WTC11 (cell line): ENCODE measurements at regions not wholly inside any gene's neighbourhood (a gene's known extent, or its start where the extent isn't known, plus 50 kb on each side); places are given as distances from the start of the nearest gene placed in this dataset.
A peak's percentile ranks its signal among the peaks of the same experiment; 100 is the strongest.

ENCODE experiments used
- ATAC-seq: fragments of 200-7000 bp; cut with Tn5 transposase; 2 replicates; pipeline ENCODE4 v1.10.0; 2021; ENCODE audit warnings: mild to moderate bottlenecking, moderate library complexity
- CTCF ChIA-PET: fragments of 300-600 bp; sonication (Branson Sonifier 250); formaldehyde crosslinking; loops from one replicate; lab custom pipeline; 2021; ENCODE audit warnings: antibody characterized with exemption; lab: Charles Lee
- POLR2A ChIA-PET: fragments of 350-600 bp; sonication (Branson Sonifier 250); formaldehyde crosslinking; loops from one replicate; lab custom pipeline; 2021; ENCODE audit warnings: antibody characterized with exemption; lab: Charles Lee
- DNase-seq: peaks from one replicate; pipeline ENCODE4 v3.0.0; 2021; ENCODE audit warnings: low spot score
- H3K27ac Mint-ChIP-seq: 2 replicates; pipeline ENCODE4 v1.8.0; 2021; ENCODE audit warnings: mixed read lengths
- H3K27me3 Mint-ChIP-seq: 2 replicates; pipeline ENCODE4 v1.8.0; 2021; ENCODE audit warnings: low read depth, mild to moderate bottlenecking, moderate library complexity, mixed read lengths
- H3K36me3 Mint-ChIP-seq: 2 replicates; pipeline ENCODE4 v1.8.0; 2021; ENCODE audit warnings: mixed read lengths
- H3K4me1 Mint-ChIP-seq: 2 replicates; pipeline ENCODE4 v1.8.0; 2022; ENCODE audit warnings: mixed read lengths
- H3K4me3 Mint-ChIP-seq: 2 replicates; pipeline ENCODE4 v1.8.0; 2021; ENCODE audit warnings: mild to moderate bottlenecking, moderate library complexity, mixed read lengths
- H3K9me3 Mint-ChIP-seq: 2 replicates; pipeline ENCODE4 v1.8.0; 2021; ENCODE audit warnings: mixed read lengths
- ATF1 ChIP-seq: sonication (generic); formaldehyde crosslinking; IDR thresholded peaks from 2 replicates; pipeline ENCODE4 v1.8.1; 2023; ENCODE audit warnings: mild to moderate bottlenecking, moderate library complexity, missing genetic modification reagents
- ATF6 ChIP-seq: sonication (generic); formaldehyde crosslinking; IDR thresholded peaks from 2 replicates; pipeline ENCODE4 v1.8.1; 2023; ENCODE audit warnings: mild to moderate bottlenecking, missing genetic modification reagents
- CREB1 ChIP-seq: sonication (generic); formaldehyde crosslinking; IDR thresholded peaks from 2 replicates; pipeline ENCODE4 v1.8.0; 2023; ENCODE audit warnings: mild to moderate bottlenecking, missing genetic modification reagents
- ESRRA ChIP-seq: sonication (generic); formaldehyde crosslinking; IDR thresholded peaks from 2 replicates; pipeline ENCODE4 v1.8.1; 2022; ENCODE audit warnings: mild to moderate bottlenecking, missing genetic modification reagents, borderline replicate concordance
- JUN ChIP-seq: sonication (generic); formaldehyde crosslinking; IDR thresholded peaks from 2 replicates; pipeline ENCODE4 v1.8.0; 2023; ENCODE audit warnings: mild to moderate bottlenecking, missing genetic modification reagents
- KAT7 ChIP-seq: sonication (generic); formaldehyde crosslinking; IDR thresholded peaks from 2 replicates; pipeline ENCODE4 v1.8.1; 2023; ENCODE audit warnings: missing genetic modification reagents, mild to moderate bottlenecking, borderline replicate concordance
- MAX ChIP-seq: sonication (generic); formaldehyde crosslinking; IDR thresholded peaks from 2 replicates; pipeline ENCODE4 v1.8.0; 2022; ENCODE audit warnings: mild to moderate bottlenecking, missing genetic modification reagents
- MXD4 ChIP-seq: fragments of 250-450 bp; sonication (Bioruptor Pico); IDR thresholded peaks from 2 replicates; pipeline ENCODE4 v1.8.0; 2021; ENCODE audit warnings: mild to moderate bottlenecking, moderate library complexity, borderline replicate concordance
- NFE2L1 ChIP-seq: sonication (generic); formaldehyde crosslinking; IDR thresholded peaks from 2 replicates; pipeline ENCODE4 v1.8.1; 2023; ENCODE audit warnings: missing genetic modification reagents
- RORB ChIP-seq: fragments of 250-450 bp; sonication (Bioruptor Pico); IDR thresholded peaks from 2 replicates; pipeline ENCODE4 v1.9.0; 2021; ENCODE audit warnings: mild to moderate bottlenecking
- SMAD4 ChIP-seq: sonication (generic); formaldehyde crosslinking; IDR thresholded peaks from 2 replicates; pipeline ENCODE4 v1.8.0; 2022; ENCODE audit warnings: mild to moderate bottlenecking, missing genetic modification reagents
- TEAD1 ChIP-seq: sonication (generic); formaldehyde crosslinking; IDR thresholded peaks from 2 replicates; pipeline ENCODE4 v1.8.0; 2022; ENCODE audit warnings: mild to moderate bottlenecking, missing genetic modification reagents
- USF1 ChIP-seq: sonication (generic); formaldehyde crosslinking; IDR thresholded peaks from 2 replicates; pipeline ENCODE4 v1.8.0; 2022; ENCODE audit warnings: mild to moderate bottlenecking, missing genetic modification reagents
- ZNF396 ChIP-seq: fragments of 250-450 bp; sonication (Bioruptor Pico); IDR thresholded peaks from 2 replicates; pipeline ENCODE4 v1.8.0; 2021; ENCODE audit warnings: mild to moderate bottlenecking, moderate library complexity, borderline replicate concordance
- ZNF425 ChIP-seq: fragments of 250-450 bp; sonication (Bioruptor Pico); conservative IDR thresholded peaks from 2 replicates; pipeline ENCODE4 v1.9.0; 2021; ENCODE audit warnings: mild to moderate bottlenecking
- ZNF532 ChIP-seq: fragments of 250-450 bp; sonication (Bioruptor Pico); IDR thresholded peaks from 2 replicates; pipeline ENCODE4 v1.9.0; 2021; ENCODE audit warnings: mild to moderate bottlenecking, borderline replicate concordance
- TF ChIP-seq, protein P1 (sequence below): sonication (generic); formaldehyde crosslinking; IDR thresholded peaks from 2 replicates; pipeline ENCODE4 v1.8.1; 2022; ENCODE audit warnings: mild to moderate bottlenecking, missing genetic modification reagents, moderate library complexity, borderline replicate concordance
- TF ChIP-seq, protein P2 (sequence below): sonication (generic); formaldehyde crosslinking; conservative IDR thresholded peaks from 2 replicates; pipeline ENCODE4 v1.8.1; 2022; ENCODE audit warnings: mild to moderate bottlenecking, missing genetic modification reagents

- Mint-ChIP-seq H3K4me1 (peaks cover 27% of the 10 kb centered on the region), H3K4me3 (no peak overlapping the region), H3K9me3 (peaks cover 7% of the 10 kb centered on the region; the same call in 1 of the 2 replicates), H3K27ac (no peak overlapping the region), H3K36me3 (no peaks in the 10 kb centered on the region), H3K27me3 (no peaks in the 10 kb centered on the region)
- ATAC-seq (no peak), DNase-seq (no peak)
- no peak for TF ChIP-seq KAT7 (CRISPR knock-in tag)
- TF ChIP-seq ZNF396: no peak
- no peak for TF ChIP-seq NFE2L1 (CRISPR knock-in tag)
- TF ChIP-seq, protein P1, sequence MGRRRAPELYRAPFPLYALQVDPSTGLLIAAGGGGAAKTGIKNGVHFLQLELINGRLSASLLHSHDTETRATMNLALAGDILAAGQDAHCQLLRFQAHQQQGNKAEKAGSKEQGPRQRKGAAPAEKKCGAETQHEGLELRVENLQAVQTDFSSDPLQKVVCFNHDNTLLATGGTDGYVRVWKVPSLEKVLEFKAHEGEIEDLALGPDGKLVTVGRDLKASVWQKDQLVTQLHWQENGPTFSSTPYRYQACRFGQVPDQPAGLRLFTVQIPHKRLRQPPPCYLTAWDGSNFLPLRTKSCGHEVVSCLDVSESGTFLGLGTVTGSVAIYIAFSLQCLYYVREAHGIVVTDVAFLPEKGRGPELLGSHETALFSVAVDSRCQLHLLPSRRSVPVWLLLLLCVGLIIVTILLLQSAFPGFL (CRISPR knock-in tag): no peak
- TF ChIP-seq ATF6 (CRISPR knock-in tag): no peak
- TF ChIP-seq, protein P2, sequence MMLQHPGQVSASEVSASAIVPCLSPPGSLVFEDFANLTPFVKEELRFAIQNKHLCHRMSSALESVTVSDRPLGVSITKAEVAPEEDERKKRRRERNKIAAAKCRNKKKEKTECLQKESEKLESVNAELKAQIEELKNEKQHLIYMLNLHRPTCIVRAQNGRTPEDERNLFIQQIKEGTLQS (CRISPR knock-in tag): no peak
- TF ChIP-seq CREB1: no peak
- no peak for TF ChIP-seq SMAD4 (CRISPR knock-in tag)
- no peak for TF ChIP-seq MXD4 (CRISPR knock-in tag)
- TF ChIP-seq RORB (CRISPR knock-in tag): no peak
- no peak for TF ChIP-seq ATF1 (CRISPR knock-in tag)
- TF ChIP-seq JUN (CRISPR knock-in tag): no peak
- TF ChIP-seq, all 79 proteins: peak for 0
- ChIA-PET CTCF (no interaction called here), POLR2A (no interaction called here)
Observed at GRCh38 chr16:64585367-64585766, 536.5 kb downstream of the CDH11 start.

DNA sequence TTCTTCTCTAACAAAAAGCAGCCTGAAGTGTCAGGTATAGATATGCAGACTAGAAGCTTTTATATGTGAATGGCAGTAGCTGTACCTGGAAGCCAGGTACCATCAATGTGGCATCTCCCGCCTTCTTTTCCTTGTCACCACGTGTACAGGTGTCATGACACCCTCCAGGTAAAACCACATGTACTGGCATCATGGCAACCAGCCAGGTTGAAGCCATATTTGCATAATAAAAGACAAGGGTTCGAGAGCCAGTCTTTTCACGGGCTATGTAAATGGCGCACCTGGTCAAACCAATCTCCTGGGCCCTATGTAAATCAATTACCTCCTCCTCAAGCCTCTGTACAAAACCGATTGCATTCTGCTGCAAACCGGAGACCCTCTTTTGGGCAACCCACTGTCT, 541.3 kb downstream of the CDH11 start:
- Mint-ChIP-seq H3K4me1 (peaks cover 26% of the 10 kb centered on the region), H3K27ac (no peak overlapping the region), H3K4me3 (no peak overlapping the region), H3K27me3 (no peaks in the 10 kb centered on the region), H3K36me3 (no peaks in the 10 kb centered on the region), H3K9me3 (peaks cover 6% of the 10 kb centered on the region; the same call in 1 of the 2 replicates)
- ATAC-seq (peak; percentile 89), DNase-seq (peak; percentile 43)
- ChIA-PET CTCF (no interaction called here), POLR2A (no interaction called here)
- peak; percentile 73; the same call in 1 of the 2 replicates for TF ChIP-seq ZNF532
- TF ChIP-seq USF1 (CRISPR knock-in tag): peak; percentile 28; the same call in 1 of the 2 replicates
- TF ChIP-seq ZNF425 (CRISPR knock-in tag): no peak
- peak; percentile 91 for TF ChIP-seq MAX (CRISPR knock-in tag)
- no peak for TF ChIP-seq ESRRA
- peak; percentile 66; the same call in 1 of the 2 replicates for TF ChIP-seq TEAD1 (CRISPR knock-in tag)
